Stimulated activated memory B cell treated with anti-CD40 and anti-IgM and Interleukin-4, amounts not matched to agents 10 μg/mL and 1 μg/mL and 100 μg/mL, for 72 hours (primary cell): ENCODE measurements at regions not wholly inside any gene's neighbourhood (a gene's known extent, or its start where the extent isn't known, plus 50 kb on each side); places are given as distances from the start of the nearest gene placed in this dataset.
"Not testable (repeated sequence)": the region's sequence is repeated elsewhere in the genome, so short reads cannot be mapped to it uniquely, and the experiment has no call there.

Source experiments
- ATAC-seq: fragments of 150-1000 bp; cut with Tn5 transposase; 2 replicates; pipeline ENCODE4 v1.10.0; 2021
- H3K27ac Mint-ChIP-seq: one replicate; pipeline ENCODE4 v1.8.0; 2022; ENCODE audit warnings: mild to moderate bottlenecking, mixed read lengths
- H3K27me3 Mint-ChIP-seq: one replicate; pipeline ENCODE4 v1.8.0; 2022; ENCODE audit warnings: mixed read lengths
- H3K36me3 Mint-ChIP-seq: one replicate; pipeline ENCODE4 v1.8.0; 2022; ENCODE audit warnings: mixed read lengths
- H3K4me1 Mint-ChIP-seq: one replicate; pipeline ENCODE4 v1.8.0; 2022; ENCODE audit warnings: mixed read lengths
- H3K4me3 Mint-ChIP-seq: one replicate; pipeline ENCODE4 v1.8.0; 2022; ENCODE audit warnings: mild to moderate bottlenecking, moderate library complexity, mixed read lengths
- H3K9me3 Mint-ChIP-seq: one replicate; pipeline ENCODE4 v1.8.0; 2022; ENCODE audit warnings: mixed read lengths

- H3K36me3 Mint-ChIP-seq, H3K27me3 Mint-ChIP-seq, ATAC-seq, H3K4me3 Mint-ChIP-seq, H3K4me1 Mint-ChIP-seq, H3K27ac Mint-ChIP-seq: not testable (repeated sequence)
- peaks cover 20% of the 10 kb centered on the region for H3K9me3 Mint-ChIP-seq
Observed at GRCh38 chr2:144970410-144970809, 450.5 kb upstream of the ZEB2 start.

- H3K4me1 Mint-ChIP-seq, ATAC-seq, H3K4me3 Mint-ChIP-seq, H3K27me3 Mint-ChIP-seq, H3K27ac Mint-ChIP-seq, H3K36me3 Mint-ChIP-seq: not testable (repeated sequence)
- peaks cover 26% of the 10 kb centered on the region for H3K9me3 Mint-ChIP-seq
Observed at GRCh38 chr2:144969564-144969963, 449.6 kb upstream of the ZEB2 start.

- no peaks in the 10 kb centered on the region for H3K27me3 Mint-ChIP-seq
- ATAC-seq = no peak
- no peak overlapping the region for H3K4me3 Mint-ChIP-seq
- no peak overlapping the region for H3K27ac Mint-ChIP-seq
- H3K9me3 Mint-ChIP-seq = peaks cover 25% of the 10 kb centered on the region
- H3K4me1 Mint-ChIP-seq = no peaks in the 10 kb centered on the region
- no peaks in the 10 kb centered on the region for H3K36me3 Mint-ChIP-seq
Observed at GRCh38 chr2:144967961-144968360, 448.0 kb upstream of the ZEB2 start.

- no peaks in the 10 kb centered on the region for H3K4me1 Mint-ChIP-seq
- H3K36me3 Mint-ChIP-seq = no peaks in the 10 kb centered on the region
- H3K27ac Mint-ChIP-seq = no peak overlapping the region
- ATAC-seq = no peak
- H3K27me3 Mint-ChIP-seq = no peaks in the 10 kb centered on the region
- no peak overlapping the region for H3K4me3 Mint-ChIP-seq
- peaks cover 19% of the 10 kb centered on the region for H3K9me3 Mint-ChIP-seq
Observed at GRCh38 chr2:144965172-144965571, 445.3 kb upstream of the ZEB2 start.

GRCh38 chr2:144963031-144963430 lies 443.1 kb upstream of the ZEB2 start:
- Mint-ChIP-seq H3K27me3 (no peaks in the 10 kb centered on the region), H3K9me3 (peaks cover 10% of the 10 kb centered on the region), H3K4me3 (no peak overlapping the region), H3K36me3 (no peaks in the 10 kb centered on the region), H3K27ac (no peak overlapping the region), H3K4me1 (no peaks in the 10 kb centered on the region)
- no peak for ATAC-seq

- H3K27ac Mint-ChIP-seq = no peak overlapping the region
- ATAC-seq = no peak
- H3K27me3 Mint-ChIP-seq = no peaks in the 10 kb centered on the region
- H3K36me3 Mint-ChIP-seq = no peaks in the 10 kb centered on the region
- H3K4me3 Mint-ChIP-seq = no peak overlapping the region
- H3K4me1 Mint-ChIP-seq = no peaks in the 10 kb centered on the region
- H3K9me3 Mint-ChIP-seq = peaks cover under 1% of the 10 kb centered on the region
Observed at GRCh38 chr2:144959416-144959815, 439.5 kb upstream of the ZEB2 start.

- no peaks in the 10 kb centered on the region for H3K9me3 Mint-ChIP-seq
- no peaks in the 10 kb centered on the region for H3K27me3 Mint-ChIP-seq
- H3K27ac Mint-ChIP-seq = no peak overlapping the region
- no peaks in the 10 kb centered on the region for H3K4me1 Mint-ChIP-seq
- no peak for ATAC-seq
- no peak overlapping the region for H3K4me3 Mint-ChIP-seq
- H3K36me3 Mint-ChIP-seq = no peaks in the 10 kb centered on the region
Observed at GRCh38 chr2:144950899-144951560, 431.1 kb upstream of the ZEB2 start.

- no peaks in the 10 kb centered on the region for H3K36me3 Mint-ChIP-seq
- no peak for ATAC-seq
- H3K27me3 Mint-ChIP-seq = no peaks in the 10 kb centered on the region
- no peaks in the 10 kb centered on the region for H3K4me1 Mint-ChIP-seq
- no peak overlapping the region for H3K4me3 Mint-ChIP-seq
- H3K27ac Mint-ChIP-seq = no peak overlapping the region
- H3K9me3 Mint-ChIP-seq = no peaks in the 10 kb centered on the region
Observed at GRCh38 chr2:144948205-144948855, 428.4 kb upstream of the ZEB2 start.

GRCh38 chr2:144947709-144948037 lies 427.8 kb upstream of the ZEB2 start:
- H3K27ac Mint-ChIP-seq = no peak overlapping the region
- no peaks in the 10 kb centered on the region for H3K4me1 Mint-ChIP-seq
- no peaks in the 10 kb centered on the region for H3K27me3 Mint-ChIP-seq
- no peaks in the 10 kb centered on the region for H3K9me3 Mint-ChIP-seq
- no peak for ATAC-seq
- no peaks in the 10 kb centered on the region for H3K36me3 Mint-ChIP-seq
- H3K4me3 Mint-ChIP-seq = no peak overlapping the region

- no peak overlapping the region for H3K4me3 Mint-ChIP-seq
- ATAC-seq = no peak
- H3K9me3 Mint-ChIP-seq = no peaks in the 10 kb centered on the region
- H3K27ac Mint-ChIP-seq = no peak overlapping the region
- no peaks in the 10 kb centered on the region for H3K4me1 Mint-ChIP-seq
- H3K27me3 Mint-ChIP-seq = no peaks in the 10 kb centered on the region
- H3K36me3 Mint-ChIP-seq = no peaks in the 10 kb centered on the region
Observed at GRCh38 chr2:144946263-144946662, 426.3 kb upstream of the ZEB2 start.

- Mint-ChIP-seq H3K27me3 (no peaks in the 10 kb centered on the region), H3K4me3 (no peak overlapping the region), H3K9me3 (no peaks in the 10 kb centered on the region), H3K27ac (no peak overlapping the region), H3K36me3 (no peaks in the 10 kb centered on the region), H3K4me1 (no peaks in the 10 kb centered on the region)
- ATAC-seq = no peak
Observed at GRCh38 chr2:144944546-144945220, 424.8 kb upstream of the ZEB2 start.

GRCh38 chr2:144943986-144944385 lies 424.1 kb upstream of the ZEB2 start:
- ATAC-seq = no peak
- no peak overlapping the region for H3K4me3 Mint-ChIP-seq
- H3K9me3 Mint-ChIP-seq = no peaks in the 10 kb centered on the region

GRCh38 chr2:144943293-144943941 lies 423.5 kb upstream of the ZEB2 start:
- Mint-ChIP-seq H3K9me3 (no peaks in the 10 kb centered on the region), H3K27me3 (no peaks in the 10 kb centered on the region)

More at GRCh38 chr2:144943986-144944385, 424.1 kb upstream of the ZEB2 start:
- Mint-ChIP-seq H3K27ac (no peak overlapping the region), H3K36me3 (no peaks in the 10 kb centered on the region), H3K27me3 (no peaks in the 10 kb centered on the region), H3K4me1 (no peaks in the 10 kb centered on the region)

GRCh38 chr2:144942516-144943256 lies 422.8 kb upstream of the ZEB2 start:
- ATAC-seq = no peak
- no peak overlapping the region for H3K27ac Mint-ChIP-seq
- H3K4me3 Mint-ChIP-seq = no peak overlapping the region
- no peaks in the 10 kb centered on the region for H3K36me3 Mint-ChIP-seq
- H3K27me3 Mint-ChIP-seq = no peaks in the 10 kb centered on the region
- no peaks in the 10 kb centered on the region for H3K4me1 Mint-ChIP-seq
- no peaks in the 10 kb centered on the region for H3K9me3 Mint-ChIP-seq

More at GRCh38 chr2:144943293-144943941, 423.5 kb upstream of the ZEB2 start:
- ATAC-seq = no peak
- no peaks in the 10 kb centered on the region for H3K36me3 Mint-ChIP-seq
- H3K4me1 Mint-ChIP-seq = no peaks in the 10 kb centered on the region
- no peak overlapping the region for H3K4me3 Mint-ChIP-seq
- no peak overlapping the region for H3K27ac Mint-ChIP-seq
